ENCODE measurements at regions not wholly inside any gene's neighbourhood (a gene's known extent, or its start where the extent isn't known, plus 50 kb on each side); places are given as distances from the start of the nearest gene placed in this dataset.

- TF ChIP-seq CTCF (IDR thresholded peaks at IDR 0.05): no peak
- TF ChIP-seq POLR2A (IDR thresholded peaks at IDR 0.05): no peak
These were observed 203.4 kb upstream of the VRK2 start for GRCh38 chr2:57843158-57843557.
